Trophoblast cell (in vitro differentiated cells and primary cell): ENCODE measurements at regions not wholly inside any gene's neighbourhood (a gene's known extent, or its start where the extent isn't known, plus 50 kb on each side); places are given as distances from the start of the nearest gene placed in this dataset.
"Not testable (repeated sequence)": the region's sequence is repeated elsewhere in the genome, so short reads cannot be mapped to it uniquely, and the experiment has no call there.

Source experiments
- DNase-seq, 2 donors: peaks; one replicate each; pipeline ENCODE4 v3.0.0-alpha.2; 2016
- H2AFZ ChIP-seq: 2 replicates; pipeline ENCODE4 v1.6.1; 2013; ENCODE audit warnings: low read length, moderate library complexity, mild to moderate bottlenecking; ENCODE audit not compliant: insufficient read depth, poor library complexity
- H2AK5ac ChIP-seq: 2 replicates; pipeline ENCODE4 v1.6.1; 2013; ENCODE audit warnings: mild to moderate bottlenecking, low read length
- H2BK120ac ChIP-seq: 2 replicates; pipeline ENCODE4 v1.6.1; 2013; ENCODE audit warnings: low read length, mild to moderate bottlenecking, moderate library complexity; ENCODE audit not compliant: insufficient read depth, poor library complexity
- H2BK12ac ChIP-seq: 2 replicates; pipeline ENCODE4 v1.6.1; 2013; ENCODE audit warnings: mild to moderate bottlenecking, low read length, moderate library complexity
- H2BK5ac ChIP-seq: 2 replicates; pipeline ENCODE4 v1.6.1; 2013; ENCODE audit warnings: low read length, low read depth, moderate library complexity, mild to moderate bottlenecking; ENCODE audit not compliant: poor library complexity
- H3K14ac ChIP-seq: 2 replicates; pipeline ENCODE4 v1.6.1; 2013; ENCODE audit warnings: mild to moderate bottlenecking, low read length
- H3K18ac ChIP-seq: 2 replicates; pipeline ENCODE4 v1.6.1; 2013; ENCODE audit warnings: mild to moderate bottlenecking, low read length
- H3K23ac ChIP-seq: 2 replicates; pipeline ENCODE4 v1.6.1; 2013; ENCODE audit warnings: low read length
- H3K27ac ChIP-seq: 2 replicates; pipeline ENCODE4 v1.5.1; 2013; ENCODE audit warnings: low read depth, mild to moderate bottlenecking, inconsistent platforms, low read length, moderate library complexity
- H3K27me3 ChIP-seq: 2 replicates; pipeline ENCODE4 v1.6.1; 2013; ENCODE audit warnings: inconsistent platforms, mild to moderate bottlenecking, low read length, moderate library complexity; ENCODE audit not compliant: insufficient read depth
- H3K36me3 ChIP-seq, 2 experiments: 1 replicate in 1 of 2; 2 replicates in 1 of 2; pipeline ENCODE4 v1.6.1; 2013; ENCODE audit warnings: low read length in 2 of 2, mild to moderate bottlenecking in 2 of 2, moderate library complexity in 1 of 2; ENCODE audit not compliant: insufficient read depth in 2 of 2, control insufficient read depth in 1 of 2
- H3K4ac ChIP-seq: 2 replicates; pipeline ENCODE4 v1.6.1; 2013; ENCODE audit warnings: low read depth, mild to moderate bottlenecking, low read length, moderate library complexity
- H3K4me1 ChIP-seq, 2 experiments: 1 replicate in 1 of 2; 2 replicates in 1 of 2; pipeline ENCODE4 v1.6.1; 2013; ENCODE audit warnings: low read length in 2 of 2, mild to moderate bottlenecking in 2 of 2, moderate library complexity in 1 of 2; ENCODE audit not compliant: insufficient read depth in 2 of 2, control insufficient read depth in 1 of 2
- H3K4me2 ChIP-seq: 2 replicates; pipeline ENCODE4 v1.6.1; 2013; ENCODE audit warnings: inconsistent platforms, mild to moderate bottlenecking, low read length, moderate library complexity
- H3K4me3 ChIP-seq: 2 replicates; pipeline ENCODE4 v1.5.1; 2013; ENCODE audit warnings: mild to moderate bottlenecking, low read depth, low read length, inconsistent platforms
- H3K79me1 ChIP-seq: one replicate; pipeline ENCODE4 v1.6.1; 2013; ENCODE audit warnings: low read length
- H3K79me2 ChIP-seq: 2 replicates; pipeline ENCODE4 v1.6.1; 2013; ENCODE audit warnings: low read length, mild to moderate bottlenecking; ENCODE audit not compliant: control insufficient read depth, insufficient read depth, poor library complexity
- H3K9ac ChIP-seq: 2 replicates; pipeline ENCODE4 v1.6.1; 2013; ENCODE audit warnings: mild to moderate bottlenecking, low read length
- H3K9me3 ChIP-seq: 2 replicates; pipeline ENCODE4 v1.6.1; 2013; ENCODE audit warnings: low read depth, mild to moderate bottlenecking, control low read depth, inconsistent platforms, low read length; ENCODE audit not compliant: insufficient read depth
- H4K12ac ChIP-seq: 2 replicates; pipeline ENCODE4 v1.6.1; 2013; ENCODE audit warnings: low read depth, mild to moderate bottlenecking, low read length, moderate library complexity
- H4K8ac ChIP-seq: 2 replicates; pipeline ENCODE4 v1.6.1; 2013; ENCODE audit warnings: low read depth, mild to moderate bottlenecking, low read length, moderate library complexity
- H4K91ac ChIP-seq: one replicate; pipeline ENCODE4 v1.6.1; 2013; ENCODE audit warnings: low read depth, mild to moderate bottlenecking, low read length, moderate library complexity
- WGBS: extraction: QIAGEN DNeasy Blood & Tissue Kit; methylation state at CpG from one replicate; pipeline ENCODE4 v1.1.7; 2013; ENCODE audit warnings: missing lambda C conversion rate; ENCODE audit not compliant: insufficient read length, insufficient coverage; ENCODE audit errors: extremely low coverage; 5-methylcytosine and 5-hydroxymethylcytosine counted together

DNA sequence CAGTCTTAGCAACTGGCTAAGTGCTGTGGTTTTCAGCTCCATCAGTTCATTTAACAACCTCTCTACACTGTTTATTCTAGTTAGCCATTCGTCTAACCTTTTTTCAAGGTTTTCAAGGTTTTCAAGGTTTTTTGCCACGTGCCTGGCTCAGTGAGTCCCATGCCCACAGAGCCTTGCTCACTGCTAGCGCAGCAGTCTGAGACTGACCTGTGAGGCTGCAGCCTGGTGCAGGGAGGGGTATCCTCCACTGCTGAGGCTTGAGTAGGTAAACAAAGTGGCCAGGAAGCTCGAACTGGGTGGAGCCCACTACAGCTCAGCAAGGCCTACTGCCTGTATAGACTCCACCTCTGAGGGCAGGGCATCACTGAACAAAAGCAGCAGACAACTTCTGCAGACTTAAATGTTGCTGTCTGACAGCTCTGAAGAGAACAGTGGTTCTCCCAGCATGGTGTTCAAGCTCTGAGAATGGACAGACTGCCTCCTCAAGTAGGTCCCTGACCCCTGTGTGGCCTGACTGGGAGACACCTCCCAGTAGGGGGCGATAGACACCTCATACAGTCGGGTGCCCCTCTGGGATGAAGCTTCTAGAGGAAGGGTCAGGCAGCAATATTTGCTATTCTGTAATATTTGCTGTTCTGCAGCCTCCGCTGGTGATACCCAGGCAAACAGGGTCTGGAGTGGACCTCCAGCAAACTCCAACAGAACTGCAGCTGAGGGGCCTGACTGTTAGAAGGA, 424.7 kb upstream of the DDI1 start:
- not testable (repeated sequence) for H4K8ac ChIP-seq, H2BK120ac ChIP-seq, H3K36me3 ChIP-seq, H3K14ac ChIP-seq, H3K4me1 ChIP-seq, H2AFZ ChIP-seq, H3K27ac ChIP-seq, H3K9me3 ChIP-seq, H3K18ac ChIP-seq, H3K4ac ChIP-seq, H3K23ac ChIP-seq, H3K4me2 ChIP-seq, H3K4me3 ChIP-seq, H3K9ac ChIP-seq, H2BK5ac ChIP-seq, H3K27me3 ChIP-seq, H4K91ac ChIP-seq, H2BK12ac ChIP-seq, H3K79me2 ChIP-seq, H3K79me1 ChIP-seq, H2AK5ac ChIP-seq, H4K12ac ChIP-seq, DNase-seq
- no CpG with 5 or more reads among the region's 7 CpGs for WGBS

DNA sequence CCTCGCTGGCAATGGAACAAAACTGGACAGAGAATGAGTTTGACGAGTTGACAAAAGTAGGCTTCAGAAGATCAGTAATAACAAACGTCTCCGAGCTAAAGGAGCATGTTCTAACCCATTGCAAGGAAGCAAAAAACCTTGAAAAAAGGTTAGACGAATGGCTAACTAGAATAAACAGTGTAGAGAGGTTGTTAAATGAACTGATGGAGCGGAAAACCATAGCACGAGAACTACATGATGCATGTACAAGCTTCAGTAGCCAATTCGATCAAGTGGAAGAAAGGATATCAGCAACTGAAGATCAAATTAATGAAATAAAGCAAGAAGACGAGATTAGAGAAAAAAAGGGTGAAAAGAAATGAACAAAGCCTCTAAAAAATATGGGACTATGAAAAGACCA, 424.0 kb upstream of the DDI1 start:
- not testable (repeated sequence) for H3K4me3 ChIP-seq, H3K4me2 ChIP-seq, H3K27ac ChIP-seq, H4K12ac ChIP-seq, H4K91ac ChIP-seq, H4K8ac ChIP-seq, H3K9me3 ChIP-seq, H3K79me1 ChIP-seq, H2AFZ ChIP-seq, H3K27me3 ChIP-seq, H3K4me1 ChIP-seq, H3K4ac ChIP-seq, H3K18ac ChIP-seq, H2BK5ac ChIP-seq, DNase-seq, H3K79me2 ChIP-seq, H3K14ac ChIP-seq, H2BK120ac ChIP-seq, H2BK12ac ChIP-seq, H3K9ac ChIP-seq, H2AK5ac ChIP-seq, H3K36me3 ChIP-seq, H3K23ac ChIP-seq
- no CpG with 5 or more reads among the region's 9 CpGs for WGBS

DNA sequence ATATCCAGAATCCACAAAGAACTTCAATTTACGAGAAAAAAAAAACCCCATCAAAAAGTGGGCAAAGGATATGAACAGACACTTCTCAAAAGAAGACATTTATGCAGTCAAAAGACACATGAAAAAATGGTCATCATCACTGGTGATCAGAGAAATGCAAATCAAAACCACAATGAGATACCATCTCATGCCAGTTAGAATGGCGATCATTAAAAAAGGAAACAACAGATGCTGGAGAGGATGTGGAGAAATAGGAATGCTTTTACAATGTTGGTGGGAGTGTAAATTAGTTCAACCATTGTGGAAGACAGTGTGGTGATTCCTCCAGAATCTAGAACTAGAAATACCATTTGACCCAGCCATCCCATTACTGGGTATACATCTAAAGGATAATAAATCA, 419.9 kb upstream of the DDI1 start:
- no CpG with 5 or more reads among the region's 2 CpGs for WGBS
- DNase-seq: not testable (repeated sequence)

DNA sequence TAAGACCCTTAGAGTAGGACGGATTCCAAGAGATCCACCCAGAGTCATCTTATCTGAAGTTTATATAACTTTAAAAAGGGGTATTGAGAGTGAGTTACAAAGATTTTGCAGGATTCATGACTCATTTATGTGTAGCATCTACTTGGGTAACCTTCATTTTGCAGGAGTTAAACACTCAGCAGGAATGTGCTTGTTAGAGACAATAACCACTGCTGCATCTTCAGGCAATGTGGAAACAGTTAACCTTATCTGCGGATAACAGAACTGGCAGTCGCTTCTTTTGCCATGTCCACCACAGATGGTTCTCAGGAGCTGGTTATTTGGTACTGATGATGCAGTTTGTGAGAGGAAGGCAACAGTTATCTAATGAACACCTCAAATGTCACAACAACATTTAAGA, 417.9 kb upstream of the DDI1 start:
- no peaks in the 10 kb centered on the region for H3K79me1 ChIP-seq
- H3K27ac ChIP-seq: no peak overlapping the region
- no peak overlapping the region for H2BK5ac ChIP-seq
- H3K27me3 ChIP-seq: no peaks in the 10 kb centered on the region
- H4K8ac ChIP-seq: no peak overlapping the region
- H3K4me1 ChIP-seq: no peaks in the 10 kb centered on the region
- H3K79me2 ChIP-seq: no peaks in the 10 kb centered on the region
- no peak overlapping the region for H2AFZ ChIP-seq
- no peaks in the 10 kb centered on the region for H3K36me3 ChIP-seq
- H3K14ac ChIP-seq: no peak overlapping the region
- H3K4ac ChIP-seq: no peak overlapping the region
- H3K9me3 ChIP-seq: no peaks in the 10 kb centered on the region
- H3K23ac ChIP-seq: no peak overlapping the region
- no peak overlapping the region for H3K9ac ChIP-seq
- H3K4me2 ChIP-seq: no peak overlapping the region
- WGBS: no CpG with 5 or more reads among the region's 3 CpGs
- H3K4me3 ChIP-seq: no peak overlapping the region
- no peak overlapping the region for H3K18ac ChIP-seq
- H2AK5ac ChIP-seq: no peak overlapping the region
- no peak for DNase-seq
- H2BK120ac ChIP-seq: no peak overlapping the region
- no peak overlapping the region for H4K91ac ChIP-seq
- no peak overlapping the region for H4K12ac ChIP-seq
- no peak overlapping the region for H2BK12ac ChIP-seq

More for the DNA sequence above, 419.9 kb upstream of the DDI1 start:
- not testable (repeated sequence) for H3K23ac ChIP-seq, H3K4me3 ChIP-seq, H3K27ac ChIP-seq, H3K36me3 ChIP-seq, H3K27me3 ChIP-seq, H4K91ac ChIP-seq, H3K4ac ChIP-seq, H3K9me3 ChIP-seq, H3K4me2 ChIP-seq, H3K79me2 ChIP-seq, H2AK5ac ChIP-seq, H3K4me1 ChIP-seq, H3K18ac ChIP-seq, H4K12ac ChIP-seq, H3K79me1 ChIP-seq, H2BK120ac ChIP-seq, H2AFZ ChIP-seq, H2BK12ac ChIP-seq, H4K8ac ChIP-seq, H3K14ac ChIP-seq, H2BK5ac ChIP-seq, H3K9ac ChIP-seq
